Vagina (tissue), 2 donors: ENCODE measurements at regions not wholly inside any gene's neighbourhood (a gene's known extent, or its start where the extent isn't known, plus 50 kb on each side); places are given as distances from the start of the nearest gene placed in this dataset.

ENCODE experiments used
- CTCF ChIP-seq, 3 experiments: fragments of 450-650 bp in 2 of 3; fragments of 200-600 bp in 1 of 3; sonication (generic) in 1 of 3; IDR thresholded peaks; one replicate each; pipeline ENCODE4 v1.5.1; 2017 to 2019; ENCODE audit warnings: antibody characterized with exemption in 3 of 3, mild to moderate bottlenecking in 2 of 3, moderate library complexity in 2 of 3
- POLR2A ChIP-seq, 2 donors: fragments of 450-650 bp; IDR thresholded peaks; one replicate each; pipeline ENCODE4 v1.6.1; 2017; ENCODE audit warnings: antibody characterized with exemption in 2 of 2, mild to moderate bottlenecking in 2 of 2, moderate library complexity in 2 of 2
- POLR2AphosphoS5 ChIP-seq, 2 donors: sonication (generic); formaldehyde crosslinking; IDR thresholded peaks; one replicate each; pipeline ENCODE4 v1.9.0; 2017; ENCODE audit warnings: antibody characterized with exemption in 2 of 2, mild to moderate bottlenecking in 2 of 2, low read depth in 1 of 2; ENCODE audit not compliant: insufficient read depth in 1 of 2

GRCh38 chr2:71949537-71949798 is 198.2 kb downstream of the CYP26B1 start:
- no peak for TF ChIP-seq CTCF (IDR thresholded peaks at IDR 0.05)
- TF ChIP-seq POLR2A (IDR thresholded peaks at IDR 0.05), result no peak
- TF ChIP-seq POLR2AphosphoS5 (IDR thresholded peaks at IDR 0.05; ENCODE audit: insufficient read depth in 1 of 2, low read depth in 1 of 2), result no peak
